BLaER1 (cell line): ENCODE measurements at regions not wholly inside any gene's neighbourhood (a gene's known extent, or its start where the extent isn't known, plus 50 kb on each side); places are given as distances from the start of the nearest gene placed in this dataset.
A peak's percentile ranks its signal among the peaks of the same experiment; 100 is the strongest.

Source experiments
- H3K27ac ChIP-seq: shearing (Covaris generic); formaldehyde crosslinking; 2 replicates; pipeline ENCODE4 v1.8.1; 2022
- H3K27me3 ChIP-seq: shearing (Covaris generic); formaldehyde crosslinking; 2 replicates; pipeline ENCODE4 v1.8.1; 2022
- H3K36me3 ChIP-seq: shearing (Covaris generic); formaldehyde crosslinking; 2 replicates; pipeline ENCODE4 v1.8.1; 2022
- H3K4me1 ChIP-seq: shearing (Covaris generic); formaldehyde crosslinking; 2 replicates; pipeline ENCODE4 v1.8.1; 2022
- H3K4me2 ChIP-seq: shearing (Covaris generic); formaldehyde crosslinking; 2 replicates; pipeline ENCODE4 v1.8.1; 2022
- H3K4me3 ChIP-seq: shearing (Covaris generic); formaldehyde crosslinking; 2 replicates; pipeline ENCODE4 v1.8.1; 2022
- H3K9ac ChIP-seq: shearing (Covaris generic); formaldehyde crosslinking; 2 replicates; pipeline ENCODE4 v1.8.1; 2022
- H3K9me3 ChIP-seq: shearing (Covaris generic); formaldehyde crosslinking; 2 replicates; pipeline ENCODE4 v1.8.1; 2022
- H4K20me1 ChIP-seq: shearing (Covaris generic); formaldehyde crosslinking; 2 replicates; pipeline ENCODE4 v1.8.1; 2022
- Cebpa-rat ChIP-seq: shearing (Covaris generic); IDR thresholded peaks from 2 replicates; pipeline ENCODE4 v1.8.1; 2022

DNA sequence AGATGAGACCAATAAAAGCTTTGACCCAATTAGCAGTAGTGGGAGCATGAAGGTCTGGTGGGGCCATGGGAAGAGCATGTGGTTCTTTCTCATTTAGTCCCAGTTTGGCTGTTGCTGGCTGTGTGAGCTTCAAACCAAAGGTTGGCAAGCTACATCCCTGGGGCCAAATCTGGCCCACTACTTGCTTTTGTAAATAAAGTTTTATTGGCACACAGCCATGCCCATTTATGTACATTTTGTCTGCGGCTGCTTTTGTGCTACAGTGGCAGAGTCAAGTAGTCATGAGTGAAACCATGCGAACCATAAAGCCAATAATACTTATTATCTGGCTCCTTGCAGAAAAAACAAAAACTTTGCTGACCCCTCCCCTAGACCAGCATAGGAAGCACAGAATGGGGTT is 196.9 kb downstream of the PRDM2 start:
- Histone ChIP-seq H3K4me1 (peaks cover 11% of the 10 kb centered on the region; the same call in 1 of the 2 replicates), H4K20me1 (peaks cover 5% of the 10 kb centered on the region; the same call in 1 of the 2 replicates), H3K27ac (no peak overlapping the region), H3K36me3 (no peaks in the 10 kb centered on the region), H3K9ac (no peak overlapping the region), H3K9me3 (no peaks in the 10 kb centered on the region; the same call in 1 of the 2 replicates), H3K27me3 (peaks cover 29% of the 10 kb centered on the region), H3K4me3 (no peak overlapping the region), H3K4me2 (no peak overlapping the region)
- TF ChIP-seq Cebpa-rat = no peak

DNA sequence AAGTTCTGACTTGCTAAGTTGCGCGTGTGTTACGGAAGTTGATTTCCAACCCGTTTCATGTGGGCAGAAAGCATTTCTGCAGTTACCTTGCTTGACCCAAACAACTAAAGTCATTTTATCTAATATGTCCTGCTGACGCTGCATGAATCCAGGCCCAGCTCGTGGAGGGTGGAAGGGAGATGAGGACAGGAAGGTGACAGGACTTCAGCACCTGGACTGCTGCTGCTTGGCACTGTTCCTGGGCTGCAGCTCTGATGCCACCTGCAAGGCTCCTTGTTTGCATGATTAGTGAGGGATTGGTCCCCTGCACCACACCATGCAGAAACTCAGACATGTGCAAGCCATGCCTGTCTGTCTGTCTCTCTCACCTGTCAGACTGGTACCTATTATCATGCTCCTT is 198.4 kb downstream of the PRDM2 start:
- H3K9ac ChIP-seq = no peak overlapping the region
- H3K4me2 ChIP-seq = no peak overlapping the region
- no peaks in the 10 kb centered on the region for H3K4me1 ChIP-seq
- H3K4me3 ChIP-seq = no peak overlapping the region
- peaks cover 14% of the 10 kb centered on the region for H3K27me3 ChIP-seq
- H4K20me1 ChIP-seq = no peaks in the 10 kb centered on the region
- TF ChIP-seq Cebpa-rat = no peak
- no peaks in the 10 kb centered on the region for H3K9me3 ChIP-seq
- no peaks in the 10 kb centered on the region for H3K36me3 ChIP-seq
- no peak overlapping the region for H3K27ac ChIP-seq

DNA sequence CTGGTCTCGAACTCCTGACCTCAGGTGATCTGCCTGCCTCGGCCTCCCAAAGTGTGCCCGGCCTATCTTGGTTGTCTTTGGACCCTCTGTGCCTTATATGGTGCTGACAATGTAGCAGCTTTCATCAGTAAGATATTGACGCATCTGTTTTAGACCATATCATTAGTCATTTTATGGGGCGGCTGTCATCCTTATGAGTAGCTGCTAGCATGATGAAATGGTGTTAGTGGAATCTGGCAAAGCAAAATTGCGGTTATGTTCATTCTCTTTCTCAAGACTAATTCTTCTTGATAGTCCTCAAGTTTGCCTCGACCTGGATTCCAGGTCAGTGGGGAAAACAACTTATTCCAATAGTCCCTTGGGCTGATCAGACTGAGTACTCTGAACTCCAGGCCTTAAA is 199.9 kb downstream of the PRDM2 start:
- Histone ChIP-seq H4K20me1 (no peaks in the 10 kb centered on the region), H3K9me3 (peaks cover 9% of the 10 kb centered on the region), H3K4me3 (no peak overlapping the region), H3K4me2 (no peak overlapping the region), H3K27ac (no peak overlapping the region), H3K36me3 (no peaks in the 10 kb centered on the region), H3K27me3 (no peaks in the 10 kb centered on the region), H3K9ac (no peak overlapping the region), H3K4me1 (no peaks in the 10 kb centered on the region)
- no peak for TF ChIP-seq Cebpa-rat

DNA sequence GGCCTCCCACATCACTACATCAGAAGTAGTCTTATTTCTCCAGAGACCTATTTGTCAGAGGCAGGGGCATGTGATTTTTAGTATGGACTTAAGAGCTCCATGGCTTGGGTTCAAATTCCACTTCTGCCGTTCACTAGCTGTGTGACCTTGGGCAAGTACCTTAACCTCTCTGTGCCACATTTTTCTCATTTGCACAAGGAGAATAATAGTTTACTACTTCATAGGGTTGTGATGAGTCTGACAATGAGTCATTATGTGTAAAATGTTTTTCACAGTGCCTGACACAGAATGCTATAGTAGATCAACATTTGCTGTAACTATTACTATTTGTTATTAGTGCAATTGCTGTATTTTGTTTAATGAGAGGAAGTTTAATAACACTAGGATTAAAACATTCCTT is 200.6 kb downstream of the PRDM2 start:
- no peaks in the 10 kb centered on the region for H3K36me3 ChIP-seq
- H4K20me1 ChIP-seq = no peaks in the 10 kb centered on the region
- H3K9me3 ChIP-seq = peaks cover 9% of the 10 kb centered on the region
- no peak overlapping the region for H3K4me2 ChIP-seq
- no peaks in the 10 kb centered on the region for H3K4me1 ChIP-seq
- no peaks in the 10 kb centered on the region for H3K27me3 ChIP-seq
- H3K4me3 ChIP-seq = no peak overlapping the region
- H3K27ac ChIP-seq = no peak overlapping the region
- TF ChIP-seq Cebpa-rat = no peak
- no peak overlapping the region for H3K9ac ChIP-seq

DNA sequence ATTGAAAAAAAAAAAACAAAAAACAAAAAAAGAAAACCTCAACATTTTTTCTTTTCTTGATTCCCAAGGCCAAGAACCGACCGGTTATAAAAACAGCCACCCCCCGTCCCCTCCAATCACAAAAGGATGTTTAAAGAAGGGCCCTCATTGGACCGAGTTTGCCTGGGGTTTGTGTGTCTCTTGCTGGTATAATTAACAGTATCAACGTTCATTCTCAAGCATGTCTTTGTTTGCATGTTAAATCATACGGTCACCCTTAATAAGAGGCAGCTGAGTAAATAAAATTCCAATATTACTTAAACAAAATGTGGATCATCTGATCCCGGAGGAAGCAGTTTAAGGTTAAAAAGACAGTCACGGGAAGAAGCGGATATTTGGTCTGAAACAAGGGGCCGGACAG is 201.1 kb downstream of the PRDM2 start:
- Histone ChIP-seq H3K27me3 (no peaks in the 10 kb centered on the region), H3K36me3 (no peaks in the 10 kb centered on the region), H3K27ac (no peak overlapping the region), H3K9me3 (peaks cover 9% of the 10 kb centered on the region), H3K4me1 (no peaks in the 10 kb centered on the region), H3K4me2 (no peak overlapping the region), H3K9ac (no peak overlapping the region), H4K20me1 (no peaks in the 10 kb centered on the region), H3K4me3 (no peak overlapping the region)
- TF ChIP-seq Cebpa-rat = no peak

DNA sequence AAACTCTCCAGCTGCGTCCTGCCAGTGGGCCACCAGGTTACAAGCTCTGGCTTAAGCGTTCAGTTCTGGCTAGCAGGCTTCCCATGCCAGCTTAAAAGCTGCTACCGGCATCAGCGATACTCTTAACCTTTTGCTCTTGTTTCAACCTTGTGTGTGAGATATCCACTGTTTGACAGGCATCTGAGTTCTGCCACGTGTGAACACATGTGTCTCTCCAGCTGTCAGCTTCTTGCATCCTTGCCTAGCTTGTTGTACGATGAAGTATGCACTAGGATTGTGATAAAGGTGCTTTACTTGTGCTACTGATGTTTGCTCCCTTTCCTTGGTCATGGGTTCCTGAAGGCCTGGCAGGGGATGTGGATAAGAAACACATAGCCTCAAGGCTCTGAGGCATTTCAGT is 201.6 kb downstream of the PRDM2 start:
- Histone ChIP-seq H3K36me3 (no peaks in the 10 kb centered on the region), H3K9me3 (peaks cover 9% of the 10 kb centered on the region), H3K27ac (no peak overlapping the region), H3K9ac (no peak overlapping the region), H3K4me3 (no peak overlapping the region), H3K4me2 (no peak overlapping the region), H3K27me3 (no peaks in the 10 kb centered on the region), H3K4me1 (no peaks in the 10 kb centered on the region), H4K20me1 (no peaks in the 10 kb centered on the region)
- TF ChIP-seq Cebpa-rat = no peak

DNA sequence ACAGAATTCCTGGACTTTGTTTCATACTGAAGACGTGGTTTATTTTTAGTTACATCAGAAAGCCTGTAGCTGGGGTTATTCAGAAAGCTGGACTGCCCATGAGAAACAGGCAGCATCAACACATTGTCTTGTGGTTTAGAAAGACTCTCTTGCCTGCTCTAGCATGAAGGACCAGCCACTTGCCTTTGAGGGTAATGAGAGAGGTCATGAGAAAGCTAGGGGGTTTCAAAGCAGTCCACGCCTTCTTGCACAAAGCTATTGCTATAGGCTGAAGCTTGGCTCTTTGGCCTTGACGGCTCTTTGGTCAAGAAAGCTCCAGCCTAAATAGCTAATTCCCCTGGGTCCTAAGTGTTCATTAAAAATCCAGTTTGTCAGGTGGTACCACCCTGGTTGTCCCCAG is 208.1 kb downstream of the PRDM2 start:
- Histone ChIP-seq H3K36me3 (no peaks in the 10 kb centered on the region), H3K9ac (no peak overlapping the region), H3K4me3 (no peak overlapping the region), H3K27me3 (no peaks in the 10 kb centered on the region), H3K4me1 (peaks cover 25% of the 10 kb centered on the region), H3K9me3 (peaks cover 9% of the 10 kb centered on the region), H3K27ac (no peak overlapping the region), H3K4me2 (peak overlapping the region; percentile 50), H4K20me1 (no peaks in the 10 kb centered on the region)
- no peak for TF ChIP-seq Cebpa-rat

DNA sequence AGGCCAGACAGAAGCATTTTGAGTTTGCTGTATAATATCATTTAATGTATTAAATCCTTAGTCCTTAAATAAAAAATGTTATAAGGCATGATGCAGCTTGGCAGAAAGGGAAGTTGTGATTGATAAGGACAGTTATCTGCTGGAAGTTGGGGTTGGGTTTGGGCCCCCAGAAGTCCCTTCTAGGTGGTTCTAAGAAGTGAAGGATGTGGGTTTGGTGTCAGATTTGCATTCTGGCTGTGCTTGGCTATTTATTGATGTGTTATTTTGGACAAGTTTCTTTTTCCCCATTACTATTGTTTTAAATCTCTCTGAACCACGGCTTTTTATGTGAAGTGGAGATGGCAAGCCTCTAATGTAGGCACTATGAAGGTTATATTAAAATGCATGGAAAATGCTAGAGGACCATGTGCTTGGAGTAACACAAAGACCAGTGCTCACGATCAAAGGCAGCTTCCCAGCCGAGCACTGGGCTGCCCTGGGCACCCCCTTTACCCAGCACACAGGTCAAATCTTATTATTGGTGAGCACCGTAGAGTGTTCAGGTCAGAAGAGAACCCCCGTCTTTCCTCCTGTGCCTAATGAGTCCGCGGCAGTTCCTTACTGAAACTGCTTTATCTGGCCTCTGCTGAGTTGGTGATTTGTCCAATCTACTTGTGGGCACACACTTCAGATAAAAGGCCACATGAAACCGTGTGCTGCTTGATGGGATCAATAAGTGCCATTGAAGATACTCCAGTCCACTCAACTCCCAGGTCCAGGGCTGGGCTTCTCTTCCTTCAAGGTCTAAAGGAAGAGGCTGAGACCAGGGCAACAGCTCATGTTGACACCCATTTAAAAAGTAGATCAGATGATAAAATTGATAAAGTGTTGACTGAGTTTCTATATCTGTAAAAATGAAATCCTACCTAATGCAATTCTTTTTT is 212.0 kb downstream of the PRDM2 start:
- no peaks in the 10 kb centered on the region for H4K20me1 ChIP-seq
- H3K9ac ChIP-seq = no peak overlapping the region
- H3K27ac ChIP-seq = no peak overlapping the region
- H3K4me2 ChIP-seq = peak overlapping the region; percentile 12; the same call in 1 of the 2 replicates
- peaks cover 24% of the 10 kb centered on the region for H3K4me1 ChIP-seq
- no peaks in the 10 kb centered on the region for H3K27me3 ChIP-seq
- no peak overlapping the region for H3K4me3 ChIP-seq
- H3K36me3 ChIP-seq = no peaks in the 10 kb centered on the region
- no peaks in the 10 kb centered on the region for H3K9me3 ChIP-seq
- no peak for TF ChIP-seq Cebpa-rat

DNA sequence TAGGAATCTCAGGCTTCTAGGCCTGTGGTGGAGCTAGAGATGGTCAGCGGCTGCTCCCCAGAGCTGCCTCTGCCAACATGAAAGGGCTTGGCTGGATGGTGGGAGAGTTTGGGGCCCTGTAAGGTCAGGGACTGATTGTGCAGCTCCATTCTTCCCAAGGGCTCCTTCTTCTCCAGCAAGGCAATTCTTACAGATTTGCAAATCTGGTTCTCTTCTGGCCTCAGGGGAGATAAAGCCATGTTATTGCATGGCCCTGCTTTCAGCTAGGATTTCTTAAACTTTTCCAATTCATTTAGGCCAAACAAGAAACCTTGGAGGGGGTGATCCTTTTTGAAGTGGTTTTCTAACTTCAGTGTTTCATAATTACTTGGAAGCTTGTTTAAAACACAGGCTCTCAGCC is 213.4 kb downstream of the PRDM2 start:
- Histone ChIP-seq H3K4me1 (peaks cover 10% of the 10 kb centered on the region), H3K9me3 (no peaks in the 10 kb centered on the region), H3K9ac (no peak overlapping the region), H3K36me3 (no peaks in the 10 kb centered on the region), H3K27me3 (no peaks in the 10 kb centered on the region), H3K4me2 (no peak overlapping the region), H4K20me1 (no peaks in the 10 kb centered on the region), H3K27ac (no peak overlapping the region), H3K4me3 (no peak overlapping the region)
- no peak for TF ChIP-seq Cebpa-rat

DNA sequence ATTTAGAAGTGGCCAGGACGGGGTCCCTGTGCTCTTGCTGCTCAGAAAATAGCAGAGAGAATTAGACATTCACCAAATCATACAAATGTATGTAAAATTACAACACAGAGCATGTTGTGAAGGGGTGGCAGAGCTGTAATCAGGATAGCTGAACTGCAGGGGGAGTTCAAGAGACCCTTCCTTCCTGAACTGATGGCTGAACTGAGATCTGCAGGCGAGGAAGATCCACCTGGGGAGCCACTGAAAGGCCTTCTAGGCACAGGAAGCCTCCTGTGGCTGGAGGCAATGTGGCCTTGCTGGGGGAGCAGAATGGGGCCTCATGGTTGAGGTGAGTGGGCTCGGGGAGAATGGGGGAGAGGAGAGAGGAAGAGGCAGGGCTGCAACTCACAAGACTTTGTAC is 216.5 kb downstream of the PRDM2 start:
- no peak overlapping the region for H3K4me2 ChIP-seq
- H3K4me3 ChIP-seq = no peak overlapping the region
- peaks cover 5% of the 10 kb centered on the region; the same call in 1 of the 2 replicates for H3K4me1 ChIP-seq
- H3K27me3 ChIP-seq = no peaks in the 10 kb centered on the region
- peaks cover 7% of the 10 kb centered on the region; the same call in 1 of the 2 replicates for H3K9me3 ChIP-seq
- no peak for TF ChIP-seq Cebpa-rat
- no peaks in the 10 kb centered on the region for H4K20me1 ChIP-seq
- H3K36me3 ChIP-seq = no peaks in the 10 kb centered on the region
- no peak overlapping the region for H3K9ac ChIP-seq
- no peak overlapping the region for H3K27ac ChIP-seq
